Stomach (tissue), 4 donors: ENCODE measurements at regions not wholly inside any gene's neighbourhood (a gene's known extent, or its start where the extent isn't known, plus 50 kb on each side); places are given as distances from the start of the nearest gene placed in this dataset.

Experiments used
- CTCF ChIP-seq, 7 experiments: fragments of 450-650 bp in 4 of 7; fragments of 200-600 bp in 3 of 7; sonication (generic) in 3 of 7; IDR thresholded peaks; one replicate each; pipeline ENCODE4 v1.5.1; 2016 to 2019; ENCODE audit warnings: antibody characterized with exemption in 7 of 7, control low read depth in 2 of 7, mild to moderate bottlenecking in 1 of 7
- EP300 ChIP-seq: sonication (generic); formaldehyde crosslinking; IDR thresholded peaks from one replicate; pipeline ENCODE4 v1.6.1; 2017; ENCODE audit warnings: antibody characterized with exemption
- POLR2A ChIP-seq, 4 donors: fragments of 450-650 bp; IDR thresholded peaks; one replicate each; pipeline ENCODE4 v1.6.1; 2016; ENCODE audit warnings: antibody characterized with exemption in 4 of 4, control low read depth in 2 of 4, mild to moderate bottlenecking in 1 of 4, moderate library complexity in 1 of 4
- POLR2AphosphoS5 ChIP-seq, 3 donors: sonication (generic); formaldehyde crosslinking; IDR thresholded peaks; one replicate each; pipeline ENCODE4 v1.6.1; 2016; ENCODE audit warnings: antibody characterized with exemption in 3 of 3

DNA sequence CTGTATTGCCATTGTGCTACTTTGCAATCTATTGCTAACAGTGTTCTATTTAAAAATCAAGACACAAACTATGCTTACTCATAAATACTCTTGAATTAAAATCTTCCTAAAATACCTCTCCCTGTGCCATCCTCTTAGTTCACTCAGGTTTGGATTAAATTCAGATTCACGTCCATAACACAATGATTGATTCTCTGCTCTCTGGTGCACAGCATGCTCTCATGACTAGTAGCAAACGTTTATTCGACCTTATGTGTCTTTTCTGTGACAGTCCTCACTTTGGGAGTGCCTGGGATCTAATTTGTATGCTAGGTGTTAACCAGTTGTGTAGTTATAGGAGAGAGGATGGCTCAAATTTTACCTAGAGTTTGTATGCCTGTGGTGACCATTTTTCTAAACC, 270.4 kb upstream of the FKBP1C start:
- TF ChIP-seq CTCF (IDR thresholded peaks at IDR 0.05) (no peak), EP300 (no peak), POLR2A (IDR thresholded peaks at IDR 0.05) (no peak), POLR2AphosphoS5 (IDR thresholded peaks at IDR 0.05) (no peak)
